GM06990 (cell line): ENCODE measurements at regions not wholly inside any gene's neighbourhood (a gene's known extent, or its start where the extent isn't known, plus 50 kb on each side); places are given as distances from the start of the nearest gene placed in this dataset.

Experiments used
- DNase-seq: peaks from one replicate; pipeline ENCODE4 v3.0.0-alpha.2; 2011; ENCODE audit not compliant: insufficient read length; ENCODE audit errors: extremely low read depth
- H3K27me3 ChIP-seq: replicated peaks from 2 replicates; pipeline ENCODE4 v1.6.0; 2011; ENCODE audit warnings: low read length; ENCODE audit not compliant: control insufficient read depth, insufficient read depth
- H3K36me3 ChIP-seq: 2 replicates; pipeline ENCODE4 v1.5.1; 2011; ENCODE audit warnings: low read length; ENCODE audit not compliant: control insufficient read depth, insufficient read depth
- H3K4me3 ChIP-seq: replicated peaks from 2 replicates; pipeline ENCODE4 v1.5.1; 2011; ENCODE audit warnings: low read depth, mild to moderate bottlenecking, control low read depth, low read length
- CTCF ChIP-seq: IDR thresholded peaks from 2 replicates; pipeline ENCODE4 v1.5.1; 2011; ENCODE audit warnings: low read length, control low read depth, mild to moderate bottlenecking, inconsistent platforms; ENCODE audit not compliant: insufficient read depth, poor library complexity, severe bottlenecking

GRCh38 chr5:36436306-36436705, 134.6 kb upstream of the RANBP3L start:
- H3K27me3 ChIP-seq, result no peaks in the 10 kb centered on the region; the same call in none of the 2 replicates
- TF ChIP-seq CTCF, result no peak
- no peak overlapping the region for H3K4me3 ChIP-seq
- H3K36me3 ChIP-seq, result no peaks in the 10 kb centered on the region
- no peak for DNase-seq

- Histone ChIP-seq H3K36me3 (no peaks in the 10 kb centered on the region), H3K4me3 (no peak overlapping the region), H3K27me3 (no peaks in the 10 kb centered on the region; the same call in none of the 2 replicates)
- no peak for DNase-seq
- TF ChIP-seq CTCF, result no peak
These were observed 137.3 kb upstream of the RANBP3L start for GRCh38 chr5:36438765-36439561.

GRCh38 chr5:36440300-36440699, 138.6 kb upstream of the RANBP3L start:
- DNase-seq, result no peak
- no peak overlapping the region for H3K4me3 ChIP-seq
- H3K36me3 ChIP-seq, result no peaks in the 10 kb centered on the region
- H3K27me3 ChIP-seq, result no peaks in the 10 kb centered on the region; the same call in none of the 2 replicates
- no peak for TF ChIP-seq CTCF

GRCh38 chr5:36441280-36441679, 139.6 kb upstream of the RANBP3L start:
- Histone ChIP-seq H3K36me3 (no peaks in the 10 kb centered on the region), H3K4me3 (no peak overlapping the region), H3K27me3 (no peaks in the 10 kb centered on the region; the same call in 1 of the 2 replicates)
- no peak for DNase-seq
- no peak for TF ChIP-seq CTCF

- no peaks in the 10 kb centered on the region for H3K36me3 ChIP-seq
- H3K27me3 ChIP-seq, result no peaks in the 10 kb centered on the region; the same call in 1 of the 2 replicates
- no peak for DNase-seq
- no peak for TF ChIP-seq CTCF
- H3K4me3 ChIP-seq, result no peak overlapping the region
These were observed 140.7 kb upstream of the RANBP3L start for GRCh38 chr5:36442352-36442751.
